ENCODE measurements at regions not wholly inside any gene's neighbourhood (a gene's known extent, or its start where the extent isn't known, plus 50 kb on each side); places are given as distances from the start of the nearest gene placed in this dataset.

- BruUV-seq (replicated peaks), result no TSS peak
- no peak overlapping the region for H3K4me3 ChIP-seq (ENCODE audit: low read depth, low read length, poor library complexity, severe bottlenecking)
- H3K27ac ChIP-seq (ENCODE audit: low read depth, low read length, poor library complexity, severe bottlenecking), result no peak overlapping the region
- no peaks in the 10 kb centered on the region for H3K4me1 ChIP-seq (ENCODE audit: insufficient read depth, low read length, poor library complexity, severe bottlenecking)
- H3K9me3 ChIP-seq (ENCODE audit: low read depth, low read length, poor library complexity, severe bottlenecking), result no peaks in the 10 kb centered on the region
- ChIA-PET CTCF (no interaction called here), POLR2A (ENCODE audit: low non-redundant PET) (no interaction called here)
- H3K27me3 ChIP-seq (replicated peaks; ENCODE audit: insufficient read depth, low read depth, low read length, poor library complexity), result no peaks in the 10 kb centered on the region
- no peaks in the 10 kb centered on the region for H3K36me3 ChIP-seq (ENCODE audit: insufficient read depth, low read length, poor library complexity, severe bottlenecking)
- intact Hi-C loops (cut with micrococcal nuclease; ENCODE audit: unreplicated experiment), result no loop called here
- DNase-seq (ENCODE audit: low spot score), result no peak
- TF ChIP-seq CTCF (conservative IDR thresholded peaks at IDR 0.05; ENCODE audit: low read depth, low read length) (no peak), EZH2 (IDR thresholded peaks at IDR 0.05; ENCODE audit: borderline replicate concordance, low read depth, low read length, poor library complexity, severe bottlenecking) (no peak)
These were observed 230.5 kb downstream of the PMAIP1 start for GRCh38 chr18:60130284-60130683.

DNA sequence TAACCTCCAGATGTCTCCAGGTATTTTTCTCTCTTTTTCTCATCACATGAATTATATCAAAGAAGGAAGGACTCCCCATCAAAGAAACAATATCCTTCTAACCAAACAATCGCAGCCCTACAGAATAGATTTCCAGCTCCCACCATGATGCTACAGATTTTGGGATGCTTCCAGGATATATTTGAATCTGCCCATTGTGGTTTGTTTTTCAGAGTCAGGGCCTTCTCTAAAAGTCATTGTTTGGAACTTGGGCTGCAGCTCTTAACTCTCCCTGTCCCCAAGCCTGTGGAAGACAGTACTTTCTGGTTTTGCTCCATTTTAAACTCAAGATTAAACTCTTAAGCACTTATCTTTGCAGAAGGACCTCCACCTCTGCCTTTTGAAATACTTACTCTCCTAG, 223.2 kb downstream of the PMAIP1 start:
- Histone ChIP-seq H3K36me3 (ENCODE audit: insufficient read depth, low read length, poor library complexity, severe bottlenecking) (no peaks in the 10 kb centered on the region), H3K27me3 (replicated peaks; ENCODE audit: insufficient read depth, low read depth, low read length, poor library complexity) (peaks cover 7% of the 10 kb centered on the region), H3K27ac (ENCODE audit: low read depth, low read length, poor library complexity, severe bottlenecking) (no peak overlapping the region), H3K9me3 (ENCODE audit: low read depth, low read length, poor library complexity, severe bottlenecking) (no peaks in the 10 kb centered on the region), H3K4me3 (ENCODE audit: low read depth, low read length, poor library complexity, severe bottlenecking) (no peak overlapping the region), H3K4me1 (ENCODE audit: insufficient read depth, low read length, poor library complexity, severe bottlenecking) (no peaks in the 10 kb centered on the region)
- no TSS peak for BruUV-seq (replicated peaks)
- intact Hi-C loops (cut with micrococcal nuclease; ENCODE audit: unreplicated experiment), result no loop called here
- POLR2A ChIA-PET (ENCODE audit: low non-redundant PET), result no interaction called here
- TF ChIP-seq EZH2 (IDR thresholded peaks at IDR 0.05; ENCODE audit: borderline replicate concordance, low read depth, low read length, poor library complexity, severe bottlenecking) (no peak), CTCF (conservative IDR thresholded peaks at IDR 0.05; ENCODE audit: low read depth, low read length) (no peak)
- CTCF ChIA-PET, result no interaction called here
- DNase-seq (ENCODE audit: low spot score), result no peak

- CTCF ChIA-PET, result no interaction called here
- H3K36me3 ChIP-seq (ENCODE audit: insufficient read depth, low read length, poor library complexity, severe bottlenecking), result no peaks in the 10 kb centered on the region
- no peak for DNase-seq (ENCODE audit: low spot score)
- intact Hi-C loops (cut with micrococcal nuclease; ENCODE audit: unreplicated experiment), result no loop called here
- TF ChIP-seq EZH2 (IDR thresholded peaks at IDR 0.05; ENCODE audit: borderline replicate concordance, low read depth, low read length, poor library complexity, severe bottlenecking) (no peak), CTCF (conservative IDR thresholded peaks at IDR 0.05; ENCODE audit: low read depth, low read length) (no peak)
- peaks cover 7% of the 10 kb centered on the region for H3K27me3 ChIP-seq (replicated peaks; ENCODE audit: insufficient read depth, low read depth, low read length, poor library complexity)
- H3K4me3 ChIP-seq (ENCODE audit: low read depth, low read length, poor library complexity, severe bottlenecking), result no peak overlapping the region
- no peaks in the 10 kb centered on the region for H3K9me3 ChIP-seq (ENCODE audit: low read depth, low read length, poor library complexity, severe bottlenecking)
- BruUV-seq (replicated peaks), result no TSS peak
- H3K27ac ChIP-seq (ENCODE audit: low read depth, low read length, poor library complexity, severe bottlenecking), result no peak overlapping the region
- POLR2A ChIA-PET (ENCODE audit: low non-redundant PET), result no interaction called here
- H3K4me1 ChIP-seq (ENCODE audit: insufficient read depth, low read length, poor library complexity, severe bottlenecking), result no peaks in the 10 kb centered on the region
These were observed 222.5 kb downstream of the PMAIP1 start for GRCh38 chr18:60122339-60122738.

All from A673 (cell line).